Brain microvascular endothelial cell (primary cell): ENCODE measurements at regions not wholly inside any gene's neighbourhood (a gene's known extent, or its start where the extent isn't known, plus 50 kb on each side); places are given as distances from the start of the nearest gene placed in this dataset.

ENCODE experiments used
- DNase-seq: peaks from one replicate; pipeline ENCODE4 v3.0.0-alpha.2; 2020
- H3K27ac ChIP-seq: fragments of 250-450 bp; sonication (Bioruptor Pico); 2 replicates; pipeline ENCODE4 v1.5.1; 2020; ENCODE audit warnings: mild to moderate bottlenecking, moderate library complexity
- H3K27me3 ChIP-seq: fragments of 250-450 bp; sonication (Bioruptor Pico); replicated peaks from 2 replicates; pipeline ENCODE4 v1.5.1; 2020; ENCODE audit warnings: mild to moderate bottlenecking
- H3K36me3 ChIP-seq: fragments of 250-450 bp; sonication (Bioruptor Pico); replicated peaks from 2 replicates; pipeline ENCODE4 v1.5.1; 2020; ENCODE audit warnings: mild to moderate bottlenecking
- H3K4me3 ChIP-seq: 2 replicates; pipeline ENCODE4 v1.5.1; 2011; ENCODE audit warnings: low read depth, mild to moderate bottlenecking, control low read depth, low read length, moderate library complexity
- in situ Hi-C: cut with HindIII; loops from 2 replicates; pipeline ENCODE4 v1.10.0; 2017; ENCODE audit warnings: low sequenced_read_pairs, low pct_ligation_motif_present
- TF ChIP-seq, protein P1 (sequence below): IDR thresholded peaks from 2 replicates; pipeline ENCODE4 v1.5.1; 2011; ENCODE audit warnings: low read depth, mild to moderate bottlenecking, moderate library complexity, low read length, control low read depth, inconsistent platforms; ENCODE audit errors: missing control alignments

DNA sequence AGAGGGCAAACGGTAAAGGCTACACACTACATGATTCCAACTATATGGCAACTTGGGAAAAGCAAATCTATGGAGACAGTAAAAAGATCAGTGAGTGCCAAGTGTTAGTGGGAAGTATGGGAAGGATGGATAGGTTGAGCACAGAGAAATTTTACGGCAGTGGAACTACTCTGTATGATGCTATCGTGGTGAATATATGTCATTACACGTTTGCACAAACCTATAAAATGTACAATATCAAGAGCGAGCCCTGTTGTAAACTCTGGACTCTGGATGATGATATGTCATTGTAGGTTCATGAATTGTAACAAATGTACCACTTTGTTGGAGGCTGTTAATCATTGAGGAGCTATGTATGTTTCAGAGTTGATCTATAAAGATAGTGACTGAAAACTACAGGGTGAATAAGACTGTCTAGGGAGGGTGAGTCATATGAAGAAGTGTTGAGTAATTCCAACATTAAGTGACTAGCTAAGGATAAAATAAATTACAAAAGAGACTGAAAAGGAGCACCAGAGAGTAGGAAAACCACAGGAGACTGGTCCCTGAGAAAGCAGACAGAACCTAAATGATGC, 349.2 kb upstream of the LMO3 start:
- TF ChIP-seq, protein P1, sequence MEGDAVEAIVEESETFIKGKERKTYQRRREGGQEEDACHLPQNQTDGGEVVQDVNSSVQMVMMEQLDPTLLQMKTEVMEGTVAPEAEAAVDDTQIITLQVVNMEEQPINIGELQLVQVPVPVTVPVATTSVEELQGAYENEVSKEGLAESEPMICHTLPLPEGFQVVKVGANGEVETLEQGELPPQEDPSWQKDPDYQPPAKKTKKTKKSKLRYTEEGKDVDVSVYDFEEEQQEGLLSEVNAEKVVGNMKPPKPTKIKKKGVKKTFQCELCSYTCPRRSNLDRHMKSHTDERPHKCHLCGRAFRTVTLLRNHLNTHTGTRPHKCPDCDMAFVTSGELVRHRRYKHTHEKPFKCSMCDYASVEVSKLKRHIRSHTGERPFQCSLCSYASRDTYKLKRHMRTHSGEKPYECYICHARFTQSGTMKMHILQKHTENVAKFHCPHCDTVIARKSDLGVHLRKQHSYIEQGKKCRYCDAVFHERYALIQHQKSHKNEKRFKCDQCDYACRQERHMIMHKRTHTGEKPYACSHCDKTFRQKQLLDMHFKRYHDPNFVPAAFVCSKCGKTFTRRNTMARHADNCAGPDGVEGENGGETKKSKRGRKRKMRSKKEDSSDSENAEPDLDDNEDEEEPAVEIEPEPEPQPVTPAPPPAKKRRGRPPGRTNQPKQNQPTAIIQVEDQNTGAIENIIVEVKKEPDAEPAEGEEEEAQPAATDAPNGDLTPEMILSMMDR: no peak
- Histone ChIP-seq H3K27me3 (no peaks in the 10 kb centered on the region), H3K27ac (no peak overlapping the region), H3K36me3 (no peaks in the 10 kb centered on the region), H3K4me3 (no peak overlapping the region)
- in situ Hi-C loops: no loop called here
- no peak for DNase-seq

DNA sequence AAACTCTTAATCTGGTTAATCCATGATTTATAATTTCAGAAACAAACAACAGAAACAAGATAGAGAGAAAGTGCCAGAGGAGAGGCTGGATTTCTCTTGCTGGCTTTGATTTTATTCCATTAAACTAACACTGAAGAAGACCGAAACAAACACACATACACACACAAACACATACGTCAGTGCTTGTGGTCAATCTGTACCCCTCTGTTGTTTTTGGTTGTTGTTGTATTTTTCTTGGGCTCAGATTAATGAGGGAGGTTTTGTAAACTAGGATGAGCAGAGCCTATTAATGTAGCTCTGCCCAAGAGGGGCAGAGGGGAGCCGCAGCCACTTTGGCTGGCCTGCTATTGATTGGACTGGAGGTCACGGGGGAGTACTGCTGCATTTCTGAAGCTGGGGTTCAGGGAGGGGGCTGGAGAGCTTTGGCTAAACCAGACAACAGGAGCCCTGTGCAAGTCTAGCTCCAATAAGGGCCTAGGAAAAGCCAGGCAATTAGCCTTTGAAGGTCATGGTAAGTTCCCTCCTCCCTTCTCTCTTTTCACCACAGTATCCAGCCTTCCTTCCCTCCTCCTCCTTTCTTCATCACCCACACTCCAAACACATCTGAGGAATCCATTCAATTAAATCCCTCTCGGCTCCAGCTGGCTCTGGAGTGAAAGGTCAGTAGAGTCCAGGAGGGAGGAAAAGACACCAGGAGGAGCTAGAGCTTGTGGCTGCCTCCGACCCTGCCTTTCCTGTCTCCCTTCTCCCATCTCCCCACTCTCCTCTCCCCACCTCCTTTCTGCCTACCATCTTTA, 344.1 kb upstream of the LMO3 start:
- Histone ChIP-seq H3K27ac (no peak overlapping the region), H3K36me3 (no peaks in the 10 kb centered on the region), H3K4me3 (no peak overlapping the region), H3K27me3 (no peaks in the 10 kb centered on the region)
- no peak for DNase-seq
- TF ChIP-seq, protein P1: no peak
- in situ Hi-C loops: no loop called here

DNA sequence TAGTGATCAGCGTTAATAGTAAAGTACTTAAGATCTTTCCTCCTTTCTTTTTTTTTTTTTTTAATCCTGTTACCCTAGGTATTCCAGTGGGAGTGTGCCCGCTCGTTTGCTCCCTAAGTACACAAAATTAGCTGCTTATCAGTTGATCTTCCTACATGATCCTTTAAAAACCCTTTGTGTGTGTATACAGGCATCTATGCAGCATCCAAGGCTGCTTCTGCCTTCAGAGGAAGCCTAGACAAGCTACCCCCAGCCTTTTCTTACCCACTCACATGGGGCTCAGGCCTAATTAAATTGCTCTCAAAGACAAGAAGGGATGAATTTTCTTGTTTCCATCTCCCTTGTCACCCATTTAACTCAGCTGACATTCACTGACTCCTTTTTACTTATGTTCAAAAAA, 343.4 kb upstream of the LMO3 start:
- DNase-seq: no peak
- Histone ChIP-seq H3K36me3 (no peaks in the 10 kb centered on the region), H3K4me3 (no peak overlapping the region), H3K27ac (no peak overlapping the region), H3K27me3 (no peaks in the 10 kb centered on the region)
- in situ Hi-C loops: no loop called here
- TF ChIP-seq, protein P1: no peak

DNA sequence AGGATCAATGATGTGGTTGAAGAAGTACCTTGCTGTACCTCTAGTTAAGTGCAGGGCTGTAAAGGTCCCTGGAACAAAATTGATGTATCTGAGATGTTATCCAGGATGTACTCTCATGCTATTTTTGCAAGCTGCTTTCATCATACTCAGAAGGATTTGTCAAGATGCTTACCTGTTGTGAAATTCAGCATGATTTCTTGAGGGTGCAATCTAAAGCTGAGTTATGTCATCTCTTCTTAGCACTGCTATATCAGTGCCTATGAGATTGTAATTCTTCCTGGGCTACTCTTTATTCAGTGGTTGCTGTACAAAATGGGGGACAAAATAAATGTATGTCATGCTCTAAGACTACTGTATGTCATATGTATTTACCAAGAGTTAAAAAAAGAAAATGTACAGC, 340.7 kb upstream of the LMO3 start:
- no peak overlapping the region for H3K4me3 ChIP-seq
- no peaks in the 10 kb centered on the region for H3K36me3 ChIP-seq
- DNase-seq: no peak
- in situ Hi-C loops: no loop called here
- no peaks in the 10 kb centered on the region for H3K27me3 ChIP-seq
- H3K27ac ChIP-seq: no peak overlapping the region
- TF ChIP-seq, protein P1: no peak

DNA sequence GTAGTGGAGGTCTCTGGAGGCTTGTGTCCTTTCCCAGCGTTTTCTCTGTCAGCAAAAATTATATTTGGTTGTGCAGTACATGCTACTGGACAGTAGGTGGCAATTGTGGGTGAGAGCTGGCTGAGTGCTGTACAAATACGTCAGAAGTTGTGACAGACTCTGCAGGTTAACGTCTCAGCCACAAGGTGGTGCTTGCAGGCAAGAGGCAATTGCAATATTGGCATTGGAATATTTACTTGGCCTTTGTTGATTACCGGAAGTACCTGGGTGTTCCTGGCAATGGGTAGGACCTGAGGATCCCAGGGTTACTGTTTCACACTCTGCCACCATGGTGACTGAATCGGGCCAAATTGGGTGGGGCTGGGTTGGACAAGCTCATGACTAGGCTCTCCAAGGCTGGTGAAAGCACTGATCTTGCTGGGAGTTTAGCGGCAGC, 333.9 kb upstream of the LMO3 start:
- peak; percentile 50 for DNase-seq
- TF ChIP-seq, protein P1: peak; percentile 67
- in situ Hi-C loops: no loop called here

More for the DNA sequence above, 333.9 kb upstream of the LMO3 start:
- Histone ChIP-seq H3K27ac (no peak overlapping the region), H3K27me3 (no peaks in the 10 kb centered on the region), H3K36me3 (no peaks in the 10 kb centered on the region), H3K4me3 (no peak overlapping the region)
